ENCODE measurements at regions not wholly inside any gene's neighbourhood (a gene's known extent, or its start where the extent isn't known, plus 50 kb on each side); places are given as distances from the start of the nearest gene placed in this dataset.
"Not testable (repeated sequence)": the region's sequence is repeated elsewhere in the genome, so short reads cannot be mapped to it uniquely, and the experiment has no call there.

DNA sequence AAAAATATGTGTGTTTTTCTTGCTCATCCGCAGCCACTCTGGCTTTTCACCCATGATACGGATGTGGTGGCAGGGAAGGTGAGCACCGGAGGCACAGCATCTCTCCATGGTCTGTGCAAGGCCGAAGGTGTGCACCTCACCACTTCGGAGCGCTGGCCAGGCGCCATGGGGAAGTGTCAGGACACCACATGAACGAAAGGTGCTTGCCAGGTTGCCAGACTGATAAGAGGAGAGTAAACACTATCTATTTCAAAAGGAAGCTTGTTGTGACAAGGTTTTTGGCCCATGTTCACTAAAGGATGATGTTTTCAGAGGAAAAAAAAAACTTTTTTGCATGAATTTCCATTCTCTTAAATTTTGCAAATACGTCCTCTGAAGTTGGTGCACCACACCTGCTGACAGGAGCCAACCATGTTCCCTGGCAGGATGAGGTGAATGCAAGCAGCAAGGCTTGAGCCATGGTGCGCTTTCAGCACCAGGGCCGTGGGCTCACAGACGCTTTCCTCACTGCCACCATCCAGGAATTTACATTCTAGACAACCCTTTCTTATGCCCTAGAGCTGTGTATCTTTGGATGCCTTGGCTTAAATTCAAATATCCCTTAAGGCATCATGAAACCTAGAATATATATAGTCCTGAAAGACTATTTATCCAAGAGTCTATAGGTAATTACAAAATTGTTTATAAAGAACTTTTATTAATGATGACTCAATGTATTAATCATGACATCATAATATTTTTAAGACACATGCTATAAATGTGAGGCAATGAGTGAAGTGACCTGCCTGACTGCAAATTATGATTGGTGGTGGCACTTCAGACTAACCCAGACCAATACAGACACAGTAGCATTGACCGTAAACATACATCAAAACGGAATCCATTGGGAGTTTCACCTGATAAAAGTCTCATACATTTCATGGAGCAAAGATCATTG, 234.5 kb downstream of the TFAP2A start:
- no peak for DNase-seq (ENCODE audit: low read depth, low spot score)

DNA sequence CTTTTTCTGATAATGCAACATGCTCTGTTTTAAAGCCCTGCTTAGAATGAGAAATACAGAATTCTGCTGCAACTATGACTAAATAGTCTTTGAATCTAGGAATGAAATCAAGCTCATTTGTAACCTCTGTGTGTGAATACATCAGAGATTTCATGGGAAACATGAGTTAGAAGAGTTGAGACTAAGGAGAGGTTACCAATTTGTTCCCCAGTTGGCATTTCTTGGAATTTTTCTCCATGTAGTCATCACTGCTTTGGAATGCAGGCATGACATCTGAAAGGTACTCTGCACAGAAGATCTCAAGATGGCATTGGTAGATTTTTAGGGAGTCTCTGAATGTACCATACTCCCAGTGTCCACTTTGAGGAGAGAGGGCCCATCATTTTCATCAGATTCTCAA, 237.2 kb downstream of the TFAP2A start:
- DNase-seq (ENCODE audit: low read depth, low spot score) = no peak

DNA sequence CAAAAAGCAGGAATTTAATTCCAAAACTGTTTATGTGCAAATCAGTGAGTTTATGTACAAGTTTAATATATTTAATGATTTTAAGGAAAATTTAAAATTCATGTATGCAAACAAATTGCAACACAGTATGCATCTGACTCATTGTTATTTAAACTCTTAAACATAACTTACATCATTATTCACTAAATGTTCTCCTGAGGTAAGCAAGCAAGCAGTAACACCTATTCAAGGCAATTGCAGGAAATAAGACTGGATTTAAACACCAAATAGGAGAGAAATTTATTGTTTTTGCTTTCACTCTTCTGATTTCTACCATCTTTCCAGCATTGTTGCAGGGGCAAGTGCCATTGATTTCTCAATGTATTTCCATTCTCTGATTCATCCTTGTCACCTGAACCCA, 239.5 kb downstream of the TFAP2A start:
- DNase-seq (ENCODE audit: low read depth, low spot score) = no peak

DNA sequence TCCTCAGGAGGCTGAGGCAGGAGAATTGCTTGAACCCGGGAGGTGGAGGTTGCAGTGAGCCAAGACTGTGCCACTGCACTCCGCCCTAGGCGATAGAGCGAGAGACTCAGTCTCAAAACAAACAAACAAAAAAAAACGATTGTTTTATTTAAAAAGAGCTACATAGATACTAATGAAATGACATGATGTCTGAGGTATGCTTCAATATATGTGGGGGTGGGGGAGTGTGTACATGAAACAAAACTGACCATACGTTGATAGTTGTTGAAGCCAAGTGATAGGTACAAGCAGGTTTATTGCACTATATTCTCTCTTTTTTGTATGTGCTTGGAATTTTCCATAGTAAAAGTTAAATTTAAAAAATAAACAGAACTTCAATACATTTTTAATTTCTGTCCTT, 240.1 kb downstream of the TFAP2A start:
- no peak for DNase-seq (ENCODE audit: low read depth, low spot score)

DNA sequence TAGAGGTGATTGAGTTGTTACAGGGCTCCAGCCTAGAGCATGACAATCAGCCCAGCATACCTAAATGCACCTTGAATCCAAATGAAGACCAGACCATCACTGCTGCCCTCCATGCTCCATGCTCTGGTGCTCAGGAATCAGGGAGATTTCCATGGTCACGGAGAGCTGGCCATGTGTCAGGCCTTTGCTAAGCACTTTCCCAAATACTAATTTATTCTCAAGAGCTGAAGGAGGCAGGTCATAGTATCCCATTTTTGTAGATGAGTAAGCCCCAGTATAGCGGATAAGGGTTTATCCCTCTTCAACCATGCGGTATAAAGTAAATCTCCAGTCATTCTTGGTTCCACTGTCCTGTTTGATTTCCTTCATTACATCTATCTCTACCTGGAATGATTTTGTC, 240.8 kb downstream of the TFAP2A start:
- DNase-seq (ENCODE audit: low read depth, low spot score) = no peak

DNA sequence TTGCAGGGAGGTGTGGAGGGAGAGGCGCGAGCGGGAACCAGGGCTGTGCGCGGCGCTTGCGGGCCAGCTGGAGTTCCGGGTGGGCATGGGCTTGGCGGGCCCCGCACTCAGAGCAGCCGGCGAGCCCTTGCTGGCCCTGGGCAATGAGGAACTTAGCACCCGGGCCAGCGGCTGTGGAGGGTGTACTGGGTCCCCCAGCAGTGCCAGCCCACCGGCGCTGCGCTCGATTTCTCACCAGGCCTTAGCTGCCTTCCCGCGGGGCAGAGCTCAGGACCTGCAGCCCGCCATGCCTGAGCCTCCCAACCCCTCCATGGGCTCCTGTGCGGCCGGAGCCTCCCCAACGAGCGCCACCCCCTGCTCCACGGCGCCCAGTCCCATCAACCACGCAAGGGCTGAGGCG, 243.2 kb downstream of the TFAP2A start:
- not testable (repeated sequence) for DNase-seq (ENCODE audit: low read depth, low spot score)

DNA sequence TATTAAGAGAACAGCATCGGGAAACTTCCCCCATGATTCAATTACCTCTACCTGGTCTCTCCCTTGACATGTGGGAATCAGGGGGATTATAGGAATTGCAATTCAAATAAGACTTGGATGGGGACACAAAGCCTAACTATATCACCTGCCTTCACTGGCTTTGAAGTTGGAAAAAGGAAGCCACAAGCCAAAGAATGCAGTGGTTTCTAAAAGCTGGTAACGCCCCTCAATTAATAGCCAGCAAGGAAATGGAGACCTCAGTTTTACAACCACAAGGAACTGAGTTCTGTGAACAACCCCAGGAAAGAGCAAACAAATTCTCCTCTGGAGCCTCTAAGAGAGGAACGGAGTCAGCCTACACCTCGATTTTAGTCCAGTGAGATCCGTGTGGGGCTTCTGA, 244.1 kb downstream of the TFAP2A start:
- no peak for DNase-seq (ENCODE audit: low read depth, low spot score)

DNA sequence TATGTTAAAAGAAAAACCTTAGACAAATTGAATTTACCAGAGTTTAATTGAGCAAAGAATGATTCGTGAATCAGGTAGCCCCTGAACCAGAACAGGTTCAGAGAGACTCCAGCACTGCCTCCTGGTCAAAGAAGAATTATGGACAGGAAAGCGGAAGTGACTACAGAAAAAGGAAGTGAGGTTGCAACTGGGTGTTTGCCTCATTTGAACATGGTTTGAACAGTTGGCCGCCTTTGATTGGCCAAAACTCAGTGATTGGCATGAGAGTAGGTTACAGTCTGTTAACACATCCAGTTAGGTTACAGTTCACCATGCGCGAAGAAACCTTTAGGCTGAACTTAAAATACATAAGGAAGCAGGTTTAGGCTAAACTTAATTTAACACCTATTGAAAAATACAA, 248.8 kb downstream of the TFAP2A start:
- no peak for DNase-seq (ENCODE audit: low read depth, low spot score)

DNA sequence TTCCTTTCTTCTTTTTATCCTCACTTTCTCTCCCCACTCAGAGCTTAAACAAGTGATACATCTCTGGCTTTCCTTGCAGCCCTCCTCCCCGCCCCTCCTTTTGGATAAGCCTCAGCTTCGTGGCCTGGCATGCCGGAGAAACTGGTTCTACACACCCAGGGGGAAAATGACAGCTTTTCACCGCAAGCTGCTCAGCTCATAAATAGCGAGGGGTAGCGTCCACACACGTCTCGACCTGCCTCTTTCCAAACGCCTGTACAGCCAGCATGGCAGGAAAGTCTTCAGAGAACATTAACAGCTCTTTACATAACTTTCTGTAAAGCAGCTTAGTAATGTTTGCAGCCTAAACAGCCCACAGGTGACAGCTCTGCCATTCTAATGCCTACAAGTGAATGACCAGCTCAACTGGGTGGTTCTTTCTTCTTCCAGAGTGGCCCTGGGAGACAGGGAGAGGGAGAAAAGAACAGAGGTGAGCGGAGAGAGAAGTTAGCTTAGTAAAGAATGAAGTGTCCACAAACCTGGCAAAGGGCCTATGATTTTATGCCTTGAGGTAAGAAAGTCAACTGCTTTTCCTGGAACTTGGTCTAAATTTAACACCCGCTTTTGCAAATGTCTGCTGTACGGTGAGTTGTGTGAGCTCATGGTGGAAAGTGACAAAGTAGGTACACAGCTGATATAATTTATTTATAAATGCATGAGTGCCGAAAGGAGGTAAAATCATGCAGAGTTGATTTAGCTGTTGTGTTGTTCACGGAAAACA, 251.5 kb downstream of the TFAP2A start:
- DNase-seq (ENCODE audit: low read depth, low spot score) = no peak

DNA sequence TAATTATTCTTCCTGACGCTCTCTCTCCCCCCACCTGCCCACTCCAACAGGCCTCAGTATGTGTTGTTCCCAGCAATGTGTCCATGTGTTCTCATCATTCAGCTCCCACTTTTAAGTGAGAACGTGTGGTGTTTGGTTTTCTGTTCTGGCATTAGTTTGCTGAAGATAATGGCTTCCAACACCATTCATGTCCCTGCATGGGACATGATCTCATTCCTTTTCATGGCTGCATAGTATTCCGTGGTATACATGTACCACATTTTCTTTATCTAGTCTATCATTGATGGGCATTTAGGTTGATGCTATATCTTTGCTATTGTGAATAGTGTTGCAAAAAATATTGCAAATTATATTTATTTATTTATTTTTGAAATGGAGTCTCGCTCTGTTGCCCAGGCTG, 258.0 kb downstream of the TFAP2A start:
- no peak for DNase-seq (ENCODE audit: low read depth, low spot score)

DNA sequence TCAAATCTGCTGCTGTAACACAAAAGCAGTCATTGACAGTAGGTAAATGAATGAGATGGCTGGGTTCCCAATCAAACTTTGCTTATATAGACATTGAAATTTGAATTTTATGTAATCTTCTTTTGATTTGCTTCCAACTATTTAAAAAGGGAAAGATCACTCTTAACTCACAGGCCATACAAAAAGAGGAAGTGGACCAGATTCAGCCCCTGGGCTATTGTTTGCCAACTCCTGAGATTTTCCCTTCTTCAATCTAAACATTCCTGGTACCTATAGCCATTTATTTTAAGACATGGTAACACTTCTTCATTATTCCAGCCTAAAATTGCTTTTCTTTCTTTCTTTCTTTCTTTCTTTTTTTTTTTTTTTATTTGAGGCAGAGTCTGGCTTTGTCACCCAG, 260.6 kb downstream of the TFAP2A start:
- no peak for DNase-seq (ENCODE audit: low read depth, low spot score)

DNA sequence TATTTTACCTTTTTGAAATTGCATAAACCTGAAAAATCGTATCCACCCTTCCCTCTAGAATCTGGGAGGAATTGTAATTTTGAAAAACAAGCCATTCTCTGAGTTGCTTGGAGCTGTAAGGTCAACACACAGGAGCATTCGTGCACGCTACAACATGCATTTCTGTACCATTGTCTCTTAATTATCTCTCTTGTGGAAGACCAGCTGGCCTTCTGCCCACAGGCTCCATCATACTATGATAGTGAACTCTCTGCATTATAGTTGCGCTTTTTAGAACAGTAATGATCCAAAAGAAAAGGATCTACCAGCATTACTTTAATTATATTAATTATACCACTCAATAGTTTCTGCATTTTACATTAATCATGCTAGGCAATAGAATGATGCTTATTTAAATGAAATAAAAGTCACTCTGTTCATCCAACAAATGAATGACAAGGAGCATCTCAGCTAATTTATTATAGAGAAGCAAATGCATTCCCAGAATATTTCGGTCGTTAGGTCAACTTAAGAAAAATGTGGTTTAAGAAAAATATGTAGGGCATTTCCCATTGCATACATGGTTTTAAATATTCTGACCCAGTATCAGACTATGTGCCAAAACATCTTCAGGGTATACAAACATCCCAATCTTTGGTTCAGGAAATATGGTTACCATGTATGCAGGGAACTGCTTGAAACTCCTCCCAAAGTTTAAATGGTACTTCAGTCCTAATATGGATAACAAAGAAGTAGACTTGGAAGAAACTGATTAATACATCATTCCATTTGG, 263.5 kb downstream of the TFAP2A start:
- no peak for DNase-seq (ENCODE audit: low read depth, low spot score)

DNA sequence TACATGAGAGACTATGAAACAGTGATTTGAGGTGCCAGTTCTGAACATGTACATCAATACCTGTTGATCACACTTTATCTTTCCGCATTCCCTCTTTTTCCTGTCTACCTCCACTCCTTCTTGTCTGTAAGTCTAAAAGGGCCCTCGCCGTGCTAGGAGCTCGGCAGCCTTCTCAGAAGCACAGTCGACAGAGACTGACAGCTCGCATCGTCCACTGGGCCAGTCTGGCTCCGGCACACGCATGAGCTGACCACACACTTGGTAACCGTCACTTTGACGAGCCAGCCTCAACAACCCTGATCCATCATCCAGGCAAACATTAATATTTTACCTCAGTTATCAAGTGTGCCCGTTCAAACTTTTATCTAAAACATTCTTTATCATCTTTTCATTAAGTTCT, 265.3 kb downstream of the TFAP2A start:
- DNase-seq (ENCODE audit: low read depth, low spot score) = no peak

DNA sequence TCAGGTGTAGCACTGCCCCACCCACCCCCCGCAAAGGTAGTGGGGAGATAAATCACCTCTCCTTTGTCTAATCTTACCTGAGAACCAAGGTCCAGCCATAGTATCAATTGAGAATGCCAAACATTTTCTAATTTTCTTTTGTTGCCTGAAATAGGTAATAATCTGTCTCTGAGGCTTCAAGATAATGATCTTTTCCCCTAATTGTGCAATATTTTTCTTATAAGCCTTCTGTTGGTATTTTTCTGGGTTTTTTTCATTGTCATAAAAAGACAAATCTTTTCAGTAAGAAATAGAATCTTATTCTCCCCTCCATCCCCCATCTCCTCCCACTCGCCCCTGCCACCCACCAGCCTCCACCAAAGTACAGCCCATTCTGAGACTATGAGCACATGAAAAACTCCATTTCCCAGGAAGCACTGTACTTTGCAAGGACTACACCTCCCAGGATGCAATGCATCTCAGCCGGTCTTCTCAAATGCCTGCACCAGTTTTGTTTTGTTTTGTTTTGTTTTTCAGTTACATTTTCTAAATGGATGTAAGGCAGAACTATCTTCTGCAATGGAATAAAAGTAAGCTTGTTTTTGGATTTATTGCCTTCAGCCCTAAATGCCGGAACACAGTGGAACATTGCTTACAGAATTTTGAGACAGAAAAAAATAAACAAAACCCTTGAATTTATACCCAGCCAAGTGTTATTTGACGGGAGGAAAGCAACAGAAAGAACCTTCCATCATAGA, 268.0 kb downstream of the TFAP2A start:
- no peak for DNase-seq (ENCODE audit: low read depth, low spot score)

DNA sequence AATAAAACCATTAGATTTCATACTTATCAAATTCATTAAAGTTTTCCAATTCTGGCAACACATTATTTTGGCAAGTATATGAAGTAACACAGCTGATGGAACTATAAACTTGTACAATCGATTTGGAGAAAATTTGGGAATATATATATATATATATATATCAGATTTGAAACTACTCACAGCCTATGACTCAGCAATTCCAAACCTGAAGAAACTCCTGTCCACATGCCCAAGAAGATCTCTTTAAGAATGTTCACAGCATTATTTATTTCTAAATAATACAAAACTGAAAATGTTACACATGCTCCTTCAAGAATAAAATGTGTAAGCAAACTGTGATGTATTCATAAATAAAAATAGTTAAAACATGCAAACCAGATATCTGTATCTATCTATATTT, 270.1 kb downstream of the TFAP2A start:
- no peak for DNase-seq (ENCODE audit: low read depth, low spot score)

DNA sequence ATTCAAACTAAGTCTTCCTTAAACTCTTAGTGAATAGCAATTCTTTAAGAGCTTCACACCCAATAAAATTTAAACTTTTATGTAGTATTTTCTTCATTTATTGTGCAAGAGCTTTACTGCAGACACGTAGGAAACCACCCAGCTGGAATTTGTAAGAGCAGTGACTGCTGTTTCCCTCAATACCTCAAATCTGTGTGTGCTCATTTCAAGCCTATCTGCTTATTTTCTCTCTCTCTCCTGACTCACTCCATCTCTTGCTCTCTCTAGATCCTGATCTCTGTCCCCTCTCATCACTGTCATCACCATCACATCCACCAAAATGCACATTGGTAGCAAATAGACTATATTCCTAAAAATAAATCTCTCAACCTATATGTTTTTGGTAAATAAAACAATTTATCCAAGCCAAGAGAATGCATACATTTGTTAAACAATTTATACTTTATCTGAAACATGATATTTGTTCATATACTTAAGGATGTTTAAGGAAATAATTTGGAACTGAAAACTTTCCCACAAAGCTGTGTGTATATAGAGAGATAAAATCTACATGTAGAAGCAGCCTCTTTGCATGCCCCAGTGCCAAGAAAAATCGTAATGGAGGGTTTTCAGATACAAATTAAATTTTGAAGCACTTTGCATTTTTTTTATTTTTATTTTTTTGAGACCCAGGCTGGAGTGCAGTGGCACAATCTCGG, 273.0 kb downstream of the TFAP2A start:
- no peak for DNase-seq (ENCODE audit: low read depth, low spot score)

DNA sequence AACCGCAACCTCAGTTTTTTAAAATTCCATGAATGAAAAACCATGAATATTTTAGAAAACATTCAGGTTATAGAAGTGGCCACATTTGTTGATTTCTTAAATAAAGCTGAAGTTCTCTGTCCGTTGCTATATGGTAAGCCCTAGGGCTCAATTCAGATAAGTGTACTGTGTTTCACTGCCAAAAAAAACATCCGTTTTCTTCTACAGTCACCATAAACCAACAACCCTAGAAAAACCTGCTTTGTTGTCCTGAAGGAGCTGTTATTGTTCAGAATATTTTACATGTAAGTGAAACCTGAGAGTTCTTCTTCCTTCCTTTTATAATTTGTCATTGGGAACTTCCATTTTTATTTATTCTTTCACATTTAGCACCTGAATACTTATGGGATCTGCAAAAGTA, 274.1 kb downstream of the TFAP2A start:
- DNase-seq (ENCODE audit: low read depth, low spot score) = no peak

DNA sequence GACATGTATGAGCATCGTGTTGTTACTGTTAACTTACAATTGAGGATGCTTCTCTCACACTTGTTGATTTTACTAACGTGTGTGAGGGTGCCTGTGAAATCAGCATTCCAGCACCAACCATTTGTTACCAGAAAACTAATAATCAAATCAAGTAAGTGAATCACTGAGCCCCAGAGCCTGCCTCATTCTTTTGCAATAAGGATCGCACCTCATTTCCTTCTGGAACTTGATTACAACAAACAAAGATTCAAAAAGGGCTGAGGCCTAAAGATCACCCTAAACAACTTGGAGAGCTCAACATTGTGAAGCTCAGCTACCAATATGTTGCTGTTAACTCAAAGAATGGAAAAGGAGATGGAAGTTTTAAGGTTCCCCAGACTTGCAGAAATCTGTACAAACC, 274.7 kb downstream of the TFAP2A start:
- DNase-seq (ENCODE audit: low read depth, low spot score) = no peak

DNA sequence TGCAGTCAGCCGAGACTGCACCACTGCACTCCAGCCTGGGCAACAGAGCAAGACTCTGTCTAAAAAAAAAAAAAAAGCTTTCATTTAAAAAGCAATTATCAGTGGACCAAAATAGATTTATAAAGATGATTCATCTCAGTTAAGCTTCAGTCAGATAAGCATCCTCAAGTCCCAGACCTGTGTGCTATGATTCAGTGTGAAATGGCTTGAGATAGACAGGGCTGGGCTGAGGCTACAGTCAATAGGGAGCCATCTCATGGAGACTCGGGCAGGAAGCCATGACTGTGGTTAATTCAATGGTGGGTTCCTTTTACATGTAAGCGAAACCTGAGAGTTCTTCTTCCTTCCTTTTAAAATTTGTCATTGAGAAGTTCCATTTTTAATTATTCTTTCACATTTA, 276.0 kb downstream of the TFAP2A start:
- DNase-seq (ENCODE audit: low read depth, low spot score) = no peak

DNA sequence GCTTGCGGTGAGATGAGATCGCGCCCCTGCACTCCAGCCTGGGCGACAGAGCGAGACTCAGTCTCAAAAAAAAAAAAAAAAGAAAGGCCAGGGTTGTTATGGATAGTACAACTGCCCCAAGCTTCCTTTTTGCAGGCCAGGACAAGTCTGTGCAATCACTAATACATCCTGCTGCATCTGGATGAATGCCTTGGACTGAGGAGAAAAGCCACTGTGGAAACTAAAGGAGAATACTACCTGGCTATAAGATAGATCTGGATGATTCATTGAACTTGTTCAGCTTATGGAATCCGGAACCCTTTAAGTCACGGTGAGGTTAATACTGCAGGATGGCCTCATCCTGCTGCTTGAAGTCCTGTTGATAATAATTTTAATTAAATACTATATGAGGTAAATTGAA, 278.2 kb downstream of the TFAP2A start:
- no peak for DNase-seq (ENCODE audit: low read depth, low spot score)

DNA sequence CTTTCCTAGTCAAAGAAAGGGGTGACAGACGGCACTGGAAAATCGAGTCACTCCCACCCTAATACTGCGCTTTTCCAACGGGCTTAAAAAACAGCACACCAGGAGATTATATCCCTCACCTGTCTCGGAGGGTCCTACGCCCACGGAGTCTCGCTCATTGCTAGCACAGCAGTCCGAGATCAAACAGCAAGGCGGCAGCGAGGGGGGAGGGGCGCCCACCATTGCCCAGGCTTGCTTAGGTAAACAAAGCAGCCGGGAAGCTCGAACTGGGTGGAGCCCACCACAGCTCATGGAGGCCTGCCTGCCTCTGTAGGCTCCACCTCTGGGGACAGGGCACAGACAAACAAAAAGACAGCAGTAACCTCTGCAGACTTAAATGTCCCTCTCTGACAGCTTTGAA, 280.7 kb downstream of the TFAP2A start:
- DNase-seq (ENCODE audit: low read depth, low spot score) = not testable (repeated sequence)
